ENCODE measurements at regions not wholly inside any gene's neighbourhood (a gene's known extent, or its start where the extent isn't known, plus 50 kb on each side); places are given as distances from the start of the nearest gene placed in this dataset.

GRCh38 chr2:219905640-219906039 is 278.2 kb downstream of the SLC4A3 start:
- no peak for DNase-seq

- no peak for DNase-seq
These were observed 278.9 kb downstream of the SLC4A3 start for GRCh38 chr2:219906114-219907010.

GRCh38 chr2:219907011-219907365 is 279.6 kb downstream of the SLC4A3 start:
- DNase-seq = no peak

GRCh38 chr2:219908538-219908937 is 281.1 kb downstream of the SLC4A3 start:
- DNase-seq = no peak

- DNase-seq = peak; percentile 75
These were observed 284.1 kb downstream of the SLC4A3 start for GRCh38 chr2:219911541-219911940.

- DNase-seq = peak; percentile 31
These were observed 285.1 kb downstream of the SLC4A3 start for GRCh38 chr2:219912491-219912921.

- DNase-seq = no peak
These were observed 287.1 kb downstream of the SLC4A3 start for GRCh38 chr2:219914577-219914976.

- DNase-seq = no peak
These were observed 288.9 kb downstream of the SLC4A3 start for GRCh38 chr2:219916281-219916680.

GRCh38 chr2:219916726-219917440 is 289.5 kb downstream of the SLC4A3 start:
- DNase-seq = no peak

GRCh38 chr2:219918254-219918653 is 290.8 kb downstream of the SLC4A3 start:
- DNase-seq = no peak

GRCh38 chr2:219918944-219919343 is 291.5 kb downstream of the SLC4A3 start:
- DNase-seq = no peak

- DNase-seq = no peak
These were observed 292.1 kb downstream of the SLC4A3 start for GRCh38 chr2:219919506-219919905.

GRCh38 chr2:219929835-219930234 is 302.4 kb downstream of the SLC4A3 start:
- no peak for DNase-seq

- DNase-seq = no peak
These were observed 312.2 kb downstream of the SLC4A3 start for GRCh38 chr2:219939647-219940046.

- no peak for DNase-seq
These were observed 317.4 kb downstream of the SLC4A3 start for GRCh38 chr2:219944866-219945265.

- no peak for DNase-seq
These were observed 318.6 kb downstream of the SLC4A3 start for GRCh38 chr2:219946021-219946420.

GRCh38 chr2:219946529-219946928 is 319.1 kb downstream of the SLC4A3 start:
- no peak for DNase-seq

- DNase-seq = peak; percentile 15
These were observed 320.1 kb downstream of the SLC4A3 start for GRCh38 chr2:219947575-219947974.

- DNase-seq = no peak
These were observed 321.6 kb downstream of the SLC4A3 start for GRCh38 chr2:219949053-219949452.

GRCh38 chr2:219951099-219951498 is 323.7 kb downstream of the SLC4A3 start:
- no peak for DNase-seq

- DNase-seq = no peak
These were observed 326.9 kb downstream of the SLC4A3 start for GRCh38 chr2:219954331-219954730.

GRCh38 chr2:219957820-219958219 is 330.4 kb downstream of the SLC4A3 start:
- no peak for DNase-seq

GRCh38 chr2:219958941-219959340 is 331.5 kb downstream of the SLC4A3 start:
- DNase-seq = no peak

- peak; percentile 21 for DNase-seq
These were observed 332.0 kb downstream of the SLC4A3 start for GRCh38 chr2:219959471-219959870.

All from NCI-H226 (cell line).